Spleen (tissue), 11 donors: ENCODE measurements at regions not wholly inside any gene's neighbourhood (a gene's known extent, or its start where the extent isn't known, plus 50 kb on each side); places are given as distances from the start of the nearest gene placed in this dataset.

ENCODE experiments used
- DNase-seq: peaks from one replicate; pipeline ENCODE4 v3.0.0-alpha.2; 2020
- H3K27ac ChIP-seq, 8 donors: fragments of 200-600 bp; sonication (generic) in 7 of 8; 1 replicate in 4 of 8; 2 replicates in 4 of 8; pipeline versions ENCODE4 v1.5.0 to v1.8.0; 2016 to 2021; ENCODE audit warnings: inconsistent platforms in 4 of 8, mild to moderate bottlenecking in 4 of 8, moderate library complexity in 1 of 8
- H3K27me3 ChIP-seq, 7 donors: fragments of 200-600 bp; sonication (generic) in 6 of 7; replicated peaks in 1 of 7; 1 replicate in 4 of 7; 2 replicates in 3 of 7; pipeline versions ENCODE4 v1.5.0 to v1.8.0; 2016 to 2021; ENCODE audit warnings: inconsistent platforms in 3 of 7, mild to moderate bottlenecking in 1 of 7
- H3K36me3 ChIP-seq, 6 donors: fragments of 200-600 bp; sonication (generic) in 5 of 6; 1 replicate in 4 of 6; 2 replicates in 2 of 6; pipeline versions ENCODE4 v1.5.0 to v1.8.0; 2016 to 2021; ENCODE audit warnings: inconsistent platforms in 2 of 6
- H3K4me1 ChIP-seq, 6 donors: fragments of 200-600 bp; sonication (generic) in 5 of 6; 1 replicate in 3 of 6; 2 replicates in 3 of 6; pipeline versions ENCODE4 v1.5.0 to v1.8.0; 2016 to 2021; ENCODE audit warnings: inconsistent platforms in 3 of 6
- H3K4me3 ChIP-seq, 8 donors: fragments of 200-600 bp; sonication (generic) in 7 of 8; 1 replicate in 4 of 8; 2 replicates in 4 of 8; pipeline versions ENCODE4 v1.5.0 to v1.8.0; 2016 to 2021; ENCODE audit warnings: inconsistent platforms in 4 of 8, mild to moderate bottlenecking in 4 of 8, moderate library complexity in 2 of 8
- H3K9me3 ChIP-seq, 8 donors: fragments of 200-600 bp; sonication (generic) in 7 of 8; 1 replicate in 4 of 8; 2 replicates in 4 of 8; pipeline versions ENCODE4 v1.5.0 to v1.8.0; 2016 to 2021; ENCODE audit warnings: inconsistent platforms in 4 of 8
- CTCF ChIP-seq, 11 experiments: fragments of 200-600 bp in 7 of 11; fragments of 450-650 bp in 4 of 11; sonication (generic) in 4 of 11; IDR thresholded peaks in 8 of 11; conservative IDR thresholded peaks in 3 of 11; 1 replicate in 7 of 11; 2 replicates in 4 of 11; pipeline versions ENCODE4 v1.4.0 to v1.8.0; 2016 to 2021; ENCODE audit warnings: antibody characterized with exemption in 11 of 11, inconsistent platforms in 4 of 11, mild to moderate bottlenecking in 1 of 11
- POLR2A ChIP-seq, 3 donors: fragments of 450-650 bp; IDR thresholded peaks; one replicate each; pipeline ENCODE4 v1.5.1; 2017; ENCODE audit warnings: antibody characterized with exemption in 3 of 3, mild to moderate bottlenecking in 1 of 3
- POLR2AphosphoS5 ChIP-seq, 3 donors: sonication (generic); formaldehyde crosslinking; IDR thresholded peaks; one replicate each; pipeline ENCODE4 v1.5.1; 2017; ENCODE audit warnings: antibody characterized with exemption in 3 of 3
- WGBS, 5 donors: extraction: QIAGEN DNeasy Blood & Tissue Kit in 3 of 5; methylation state at CpG; one replicate each; pipeline versions ENCODE4 v1.1.5 to v1.1.7; 2013 to 2018; 5-methylcytosine and 5-hydroxymethylcytosine counted together
- intact Hi-C: fragments of 100-400 bp; cut with DNase I; formaldehyde crosslinking; loops from one replicate; pipeline ENCODE4 v1.15.0; 2023; ENCODE audit warnings: low total_unique reads
- donor health status: healthy with polysubstance abuse.
- donor health status: DM: no; HTN: no; CAD: no; lungs with moderate emphysema.
- donor health status: DM: no; HTN: no; CAD: no.
- donor health status: Bipolar disorder and iron deficiency.
- donor health status: healthy.
- donor health status: DM: no; HTN: no; CAD: no.
- donor health status: DM: yes; HTN: yes; CAD: no.

DNA sequence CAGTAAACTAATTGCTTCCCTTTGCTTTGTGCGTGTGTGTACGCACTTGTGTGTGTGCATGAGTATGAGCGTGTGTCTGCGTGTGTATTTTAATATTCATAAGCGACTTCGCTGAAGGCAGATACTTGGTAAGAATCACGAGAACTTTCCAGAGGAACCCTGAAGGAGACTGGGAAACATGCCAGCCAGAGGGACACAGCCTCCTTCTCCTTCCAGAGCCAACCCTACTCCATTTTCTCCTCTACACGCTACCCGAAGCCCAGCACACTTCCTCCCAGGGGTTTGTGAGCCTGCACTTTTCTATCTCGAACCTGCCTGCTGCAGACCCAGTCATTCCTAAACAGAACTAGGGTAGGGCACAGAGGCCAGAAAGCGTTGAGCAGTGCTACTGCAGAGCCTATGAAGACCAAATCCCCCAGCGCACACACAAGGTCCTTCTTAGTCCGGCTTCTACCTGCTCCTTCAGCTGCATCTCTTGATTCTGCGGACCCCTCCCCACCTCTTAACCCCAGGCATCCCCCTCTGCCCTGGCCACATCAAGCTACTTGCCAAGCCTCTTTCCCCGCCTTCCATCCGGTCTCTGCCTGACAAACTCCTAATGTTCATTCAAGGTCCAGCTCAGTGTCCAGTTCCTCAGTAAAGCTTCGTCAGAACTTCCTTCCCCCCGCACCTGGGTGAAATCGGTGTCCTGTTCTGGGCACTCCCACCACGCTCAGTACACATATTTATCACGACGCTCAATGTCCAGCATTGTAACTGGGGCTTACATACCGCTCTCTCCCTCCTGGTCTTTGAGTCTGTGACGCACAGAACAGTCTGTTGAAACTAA lies 191.8 kb downstream of the FAM43A start:
- intact Hi-C loops: no loop called here
- TF ChIP-seq POLR2AphosphoS5 (IDR thresholded peaks at IDR 0.05): peak in 1 of 3 donors; percentile 10
- no peak for TF ChIP-seq POLR2A (IDR thresholded peaks at IDR 0.05)
- WGBS, 5 donors: 71 to 77% (median 73%) methylated on average over 24 of the region's 24 CpGs
- no peaks in the 10 kb centered on the region for H3K27me3 ChIP-seq
- H3K27ac ChIP-seq: peak overlapping the region in 1 of 8 donors; percentile 7
- H3K9me3 ChIP-seq: no peaks in the 10 kb centered on the region
- H3K4me1 ChIP-seq: peaks cover 13 to 53% (median 28%) of the 10 kb centered on the region in 6 donors
- DNase-seq: no peak
- no peak overlapping the region for H3K4me3 ChIP-seq
- H3K36me3 ChIP-seq: no peaks in the 10 kb centered on the region

DNA sequence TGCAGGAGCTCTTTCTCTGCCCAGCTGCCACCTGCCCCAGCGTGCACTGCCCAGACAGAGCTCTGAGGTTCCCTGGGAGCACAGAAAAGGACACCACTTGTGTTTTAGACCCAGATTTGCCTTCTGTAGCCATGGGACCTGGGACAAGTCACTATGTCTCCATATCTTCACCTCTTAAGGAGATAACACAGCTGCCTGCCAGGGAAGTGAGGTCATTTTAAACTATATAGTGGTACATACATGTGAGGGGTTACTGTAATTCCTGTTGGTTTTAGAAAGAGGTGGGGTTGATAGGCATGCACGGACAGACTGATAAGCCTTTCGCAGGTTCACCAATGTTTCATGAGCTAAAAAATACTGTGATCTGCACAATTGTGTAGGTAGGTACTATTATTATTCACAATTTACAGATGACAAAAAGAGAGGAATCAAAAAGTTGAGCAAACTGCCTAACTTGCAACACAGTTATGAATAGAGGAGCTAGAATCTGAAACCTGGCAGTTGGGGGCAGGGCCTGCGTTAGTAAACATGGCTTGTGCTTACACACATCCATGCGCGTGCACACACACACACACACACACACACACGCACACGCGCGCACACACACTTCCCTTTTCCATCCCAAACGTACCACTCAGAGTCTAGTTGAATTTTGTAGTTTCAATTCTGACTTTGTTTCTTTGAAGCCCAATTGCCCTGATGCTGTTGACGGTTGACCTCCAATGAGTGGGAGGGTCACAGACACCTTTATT lies 193.6 kb downstream of the FAM43A start:
- DNase-seq: peak; percentile 80
- intact Hi-C loops: no loop called here
- 18 to 34% (median 28%) methylated on average over 12 of the region's 12 CpGs for WGBS, 5 donors

DNA sequence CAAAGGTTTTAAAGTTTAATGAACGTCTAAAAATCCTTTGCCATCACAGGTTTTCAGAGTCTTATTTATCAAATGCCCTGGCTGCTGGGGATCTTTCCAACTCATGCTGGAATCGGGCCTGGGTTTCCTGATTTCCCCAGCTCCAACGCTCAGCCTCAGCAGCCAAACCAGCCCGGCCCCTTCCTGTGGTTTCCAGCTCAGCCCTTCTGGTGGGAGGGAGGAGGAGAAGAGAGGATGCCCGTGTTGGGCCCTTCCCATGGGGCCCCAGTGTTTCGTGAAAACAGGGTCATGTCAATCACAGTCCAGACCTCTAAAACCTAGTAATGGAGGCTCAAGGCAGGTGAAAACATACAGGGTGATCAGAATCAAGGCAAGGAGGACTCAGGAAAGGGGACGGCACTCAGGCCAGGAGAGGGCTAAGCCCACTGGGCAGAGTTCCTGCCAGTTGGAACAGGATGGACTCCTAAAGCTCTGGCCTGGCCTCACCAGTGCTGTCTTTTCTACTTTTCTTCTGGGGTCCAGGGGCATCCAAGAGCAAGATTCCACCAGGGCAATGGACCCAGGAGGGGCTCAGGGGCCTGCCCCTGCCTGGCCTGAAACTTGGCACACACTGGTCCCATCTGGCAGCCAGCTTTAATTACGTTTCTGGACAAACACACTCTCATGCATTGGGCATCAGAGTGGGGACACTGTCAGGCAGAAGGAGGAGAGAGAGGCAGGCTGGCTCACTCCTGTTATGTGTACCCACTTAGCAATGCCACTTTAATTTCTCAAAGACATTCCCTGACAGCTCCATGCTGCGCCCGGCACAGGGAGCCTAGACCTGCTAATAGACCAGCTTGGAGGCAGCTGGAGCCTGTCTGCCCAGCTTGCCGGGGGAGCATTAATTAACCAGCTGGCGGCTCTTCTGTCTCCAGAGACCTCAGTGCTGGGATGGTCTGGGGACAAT lies 194.6 kb downstream of the FAM43A start:
- no peak overlapping the region for H3K4me3 ChIP-seq
- DNase-seq: peak; percentile 83
- peaks cover 0 to 23% (median 19%) of the 10 kb centered on the region in 8 donors for H3K9me3 ChIP-seq
- H3K27ac ChIP-seq: peak overlapping the region in 7 of 8 donors; percentile 51 to 73 (median 66)
- TF ChIP-seq POLR2A (IDR thresholded peaks at IDR 0.05) (no peak), POLR2AphosphoS5 (IDR thresholded peaks at IDR 0.05) (peak in 2 of 3 donors; percentile 29 to 54), CTCF (IDR thresholded peaks at IDR 0.05 in 8 of 11, conservative IDR thresholded peaks at IDR 0.05 in 3 of 11) (no peak)
- intact Hi-C loops: no loop called here
- H3K36me3 ChIP-seq: no peaks in the 10 kb centered on the region
- H3K27me3 ChIP-seq: no peaks in the 10 kb centered on the region
- H3K4me1 ChIP-seq: peaks cover 13 to 45% (median 28%) of the 10 kb centered on the region in 6 donors
- WGBS, 5 donors: 31 to 36% (median 34%) methylated on average over 9 to 12 of the region's 12 CpGs

More for the DNA sequence above, 193.6 kb downstream of the FAM43A start:
- Histone ChIP-seq H3K36me3 (no peaks in the 10 kb centered on the region), H3K9me3 (peaks cover 0 to 14% (median 12%) of the 10 kb centered on the region in 8 donors), H3K27ac (peak overlapping the region in 6 of 8 donors; percentile 52 to 73 (median 67)), H3K4me1 (peaks cover 13 to 45% (median 28%) of the 10 kb centered on the region in 6 donors), H3K4me3 (no peak overlapping the region), H3K27me3 (no peaks in the 10 kb centered on the region)
- TF ChIP-seq CTCF (IDR thresholded peaks at IDR 0.05 in 8 of 11, conservative IDR thresholded peaks at IDR 0.05 in 3 of 11) (no peak), POLR2A (IDR thresholded peaks at IDR 0.05) (no peak), POLR2AphosphoS5 (IDR thresholded peaks at IDR 0.05) (no peak)
